GOT3 (cell line): ENCODE measurements at regions not wholly inside any gene's neighbourhood (a gene's known extent, or its start where the extent isn't known, plus 50 kb on each side); places are given as distances from the start of the nearest gene placed in this dataset.

Source experiments
- DNase-seq: peaks from one replicate; lab custom pipeline; 2025; ENCODE audit warnings: mixed read lengths; lab: John Stamatoyannopoulos, UW

- DNase-seq, result no peak
Observed at GRCh38 chr4:189377569-189377968, 563.1 kb upstream of the FRG1 start.

GRCh38 chr4:189385098-189385497, 555.6 kb upstream of the FRG1 start:
- no peak for DNase-seq

GRCh38 chr4:189385579-189385978, 555.1 kb upstream of the FRG1 start:
- DNase-seq, result no peak

GRCh38 chr4:189396435-189396834, 544.2 kb upstream of the FRG1 start:
- no peak for DNase-seq

GRCh38 chr4:189404271-189404670, 536.4 kb upstream of the FRG1 start:
- no peak for DNase-seq

GRCh38 chr4:189409158-189409557, 531.5 kb upstream of the FRG1 start:
- no peak for DNase-seq

- DNase-seq, result no peak
Observed at GRCh38 chr4:189414021-189414420, 526.7 kb upstream of the FRG1 start.

- no peak for DNase-seq
Observed at GRCh38 chr4:189420572-189420971, 520.1 kb upstream of the FRG1 start.

GRCh38 chr4:189436207-189436606, 504.5 kb upstream of the FRG1 start:
- no peak for DNase-seq

GRCh38 chr4:189440716-189441115, 500.0 kb upstream of the FRG1 start:
- no peak for DNase-seq

- DNase-seq, result no peak
Observed at GRCh38 chr4:189443341-189443740, 497.3 kb upstream of the FRG1 start.

GRCh38 chr4:189445613-189446012, 495.1 kb upstream of the FRG1 start:
- no peak for DNase-seq

GRCh38 chr4:189463734-189464133, 476.9 kb upstream of the FRG1 start:
- no peak for DNase-seq

- DNase-seq, result no peak
Observed at GRCh38 chr4:189494407-189494806, 446.3 kb upstream of the FRG1 start.

GRCh38 chr4:189497516-189497915, 443.2 kb upstream of the FRG1 start:
- DNase-seq, result no peak

- DNase-seq, result no peak
Observed at GRCh38 chr4:189497996-189498395, 442.7 kb upstream of the FRG1 start.

- no peak for DNase-seq
Observed at GRCh38 chr4:189498457-189498856, 442.2 kb upstream of the FRG1 start.

- no peak for DNase-seq
Observed at GRCh38 chr4:189499696-189500095, 441.0 kb upstream of the FRG1 start.

- no peak for DNase-seq
Observed at GRCh38 chr4:189500970-189501369, 439.7 kb upstream of the FRG1 start.

- no peak for DNase-seq
Observed at GRCh38 chr4:189502841-189503435, 437.7 kb upstream of the FRG1 start.

GRCh38 chr4:189504220-189504619, 436.5 kb upstream of the FRG1 start:
- no peak for DNase-seq

- DNase-seq, result no peak
Observed at GRCh38 chr4:189505380-189505779, 435.3 kb upstream of the FRG1 start.

GRCh38 chr4:189506080-189506479, 434.6 kb upstream of the FRG1 start:
- no peak for DNase-seq

GRCh38 chr4:189507060-189507459, 433.6 kb upstream of the FRG1 start:
- DNase-seq, result no peak

- no peak for DNase-seq
Observed at GRCh38 chr4:189510601-189511000, 430.1 kb upstream of the FRG1 start.
